ENCODE measurements at regions not wholly inside any gene's neighbourhood (a gene's known extent, or its start where the extent isn't known, plus 50 kb on each side); places are given as distances from the start of the nearest gene placed in this dataset.

- Histone ChIP-seq H3K27me3 (ENCODE audit: control insufficient read depth, insufficient read depth, low read length) (no peaks in the 10 kb centered on the region), H3K36me3 (ENCODE audit: control insufficient read depth, insufficient read depth, low read length) (no peaks in the 10 kb centered on the region), H3K4me3 (ENCODE audit: low read depth, low read length) (no peak overlapping the region)
- ChIA-PET POLR2A (no interaction called here), CTCF (no interaction called here)
- TF ChIP-seq, protein P1, sequence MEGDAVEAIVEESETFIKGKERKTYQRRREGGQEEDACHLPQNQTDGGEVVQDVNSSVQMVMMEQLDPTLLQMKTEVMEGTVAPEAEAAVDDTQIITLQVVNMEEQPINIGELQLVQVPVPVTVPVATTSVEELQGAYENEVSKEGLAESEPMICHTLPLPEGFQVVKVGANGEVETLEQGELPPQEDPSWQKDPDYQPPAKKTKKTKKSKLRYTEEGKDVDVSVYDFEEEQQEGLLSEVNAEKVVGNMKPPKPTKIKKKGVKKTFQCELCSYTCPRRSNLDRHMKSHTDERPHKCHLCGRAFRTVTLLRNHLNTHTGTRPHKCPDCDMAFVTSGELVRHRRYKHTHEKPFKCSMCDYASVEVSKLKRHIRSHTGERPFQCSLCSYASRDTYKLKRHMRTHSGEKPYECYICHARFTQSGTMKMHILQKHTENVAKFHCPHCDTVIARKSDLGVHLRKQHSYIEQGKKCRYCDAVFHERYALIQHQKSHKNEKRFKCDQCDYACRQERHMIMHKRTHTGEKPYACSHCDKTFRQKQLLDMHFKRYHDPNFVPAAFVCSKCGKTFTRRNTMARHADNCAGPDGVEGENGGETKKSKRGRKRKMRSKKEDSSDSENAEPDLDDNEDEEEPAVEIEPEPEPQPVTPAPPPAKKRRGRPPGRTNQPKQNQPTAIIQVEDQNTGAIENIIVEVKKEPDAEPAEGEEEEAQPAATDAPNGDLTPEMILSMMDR (IDR thresholded peaks at IDR 0.05; ENCODE audit: insufficient read depth, low read depth, low read length) = no peak
- no peak for DNase-seq (ENCODE audit: low read depth)
Measured at GRCh38 chr2:117646872-117647271, 167.6 kb upstream of the DDX18 start.

GRCh38 chr2:117656546-117656945 lies 157.9 kb upstream of the DDX18 start:
- no peak overlapping the region for H3K4me3 ChIP-seq (ENCODE audit: low read depth, low read length)
- DNase-seq (ENCODE audit: low read depth) = no peak
- no peaks in the 10 kb centered on the region for H3K27me3 ChIP-seq (ENCODE audit: control insufficient read depth, insufficient read depth, low read length)
- TF ChIP-seq, protein P1 (IDR thresholded peaks at IDR 0.05; ENCODE audit: insufficient read depth, low read depth, low read length) = no peak
- no peaks in the 10 kb centered on the region for H3K36me3 ChIP-seq (ENCODE audit: control insufficient read depth, insufficient read depth, low read length)
- POLR2A ChIA-PET = no interaction called here
- CTCF ChIA-PET = no interaction called here

- no peaks in the 10 kb centered on the region for H3K36me3 ChIP-seq (ENCODE audit: control insufficient read depth, insufficient read depth, low read length)
- TF ChIP-seq, protein P1 (IDR thresholded peaks at IDR 0.05; ENCODE audit: insufficient read depth, low read depth, low read length) = no peak
- DNase-seq (ENCODE audit: low read depth) = no peak
- POLR2A ChIA-PET = no interaction called here
- CTCF ChIA-PET = no interaction called here
- H3K27me3 ChIP-seq (ENCODE audit: control insufficient read depth, insufficient read depth, low read length) = no peaks in the 10 kb centered on the region
- no peak overlapping the region for H3K4me3 ChIP-seq (ENCODE audit: low read depth, low read length)
Measured at GRCh38 chr2:117661619-117662018, 152.9 kb upstream of the DDX18 start.

DNA sequence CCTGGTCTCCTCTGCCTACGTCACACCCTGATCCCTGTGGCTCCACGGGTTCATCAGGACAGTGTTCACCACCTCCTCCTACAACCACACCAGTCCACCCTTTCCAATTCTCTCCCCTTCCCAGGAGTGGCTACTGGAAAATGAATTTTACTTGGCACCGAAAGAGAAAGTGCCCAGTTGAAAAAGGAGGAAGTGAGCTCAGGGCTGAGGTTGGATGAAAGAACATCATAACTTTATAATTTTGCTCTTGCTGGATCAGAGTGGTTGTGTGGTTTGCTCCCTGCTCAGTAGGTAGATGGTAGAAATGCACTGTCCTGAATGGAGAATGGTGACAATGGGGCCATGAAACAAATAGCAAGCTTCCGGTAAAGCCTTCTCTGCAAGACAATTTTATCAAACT lies 140.3 kb upstream of the DDX18 start:
- TF ChIP-seq, protein P1 (IDR thresholded peaks at IDR 0.05; ENCODE audit: insufficient read depth, low read depth, low read length) = no peak
- POLR2A ChIA-PET = no interaction called here
- Histone ChIP-seq H3K27me3 (ENCODE audit: control insufficient read depth, insufficient read depth, low read length) (no peaks in the 10 kb centered on the region), H3K4me3 (ENCODE audit: low read depth, low read length) (no peak overlapping the region), H3K36me3 (ENCODE audit: control insufficient read depth, insufficient read depth, low read length) (no peaks in the 10 kb centered on the region)
- DNase-seq (ENCODE audit: low read depth) = no peak
- CTCF ChIA-PET = no interaction called here

DNA sequence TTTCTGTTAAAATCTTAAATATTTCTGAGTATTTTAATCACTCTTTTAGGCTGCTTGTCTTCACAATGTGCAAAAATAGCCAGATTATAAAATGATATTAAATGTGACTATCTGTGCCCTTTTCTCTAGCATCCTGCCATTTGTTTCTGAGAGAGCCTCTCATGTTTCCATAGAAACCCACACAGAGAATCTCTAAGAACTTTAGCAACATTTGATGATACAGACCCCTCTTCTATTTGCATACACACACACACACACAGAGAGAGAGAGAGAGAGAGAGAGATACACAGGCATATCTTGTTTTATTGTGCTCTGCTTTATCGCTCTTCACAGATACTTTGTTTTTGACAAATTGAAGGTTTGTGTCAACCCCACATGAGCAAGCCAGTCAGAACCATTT lies 134.5 kb upstream of the DDX18 start:
- ChIA-PET POLR2A (no interaction called here), CTCF (interaction anchor here (0.9 kb wide), 1 partner anchor 10 kb away, joined by 3 read pairs; no protein-coding TSS in a partner anchor)
- no peak for DNase-seq (ENCODE audit: low read depth)
- TF ChIP-seq, protein P1 (IDR thresholded peaks at IDR 0.05; ENCODE audit: insufficient read depth, low read depth, low read length) = no peak
- no peaks in the 10 kb centered on the region for H3K27me3 ChIP-seq (ENCODE audit: control insufficient read depth, insufficient read depth, low read length)
- H3K4me3 ChIP-seq (ENCODE audit: low read depth, low read length) = no peak overlapping the region
- no peaks in the 10 kb centered on the region for H3K36me3 ChIP-seq (ENCODE audit: control insufficient read depth, insufficient read depth, low read length)

All from BJ (cell line).